T-cell (primary cell): ENCODE measurements at regions not wholly inside any gene's neighbourhood (a gene's known extent, or its start where the extent isn't known, plus 50 kb on each side); places are given as distances from the start of the nearest gene placed in this dataset.

Experiments used
- ATAC-seq, 4 experiments: fragments of 200-7000 bp in 3 of 4; fragments of 150-1000 bp in 1 of 4; cut with Tn5 transposase; replicated peaks in 1 of 4; 1 replicate in 3 of 4; 2 replicates in 1 of 4; pipeline ENCODE4 v1.10.0; 2021; ENCODE audit warnings: moderate library complexity in 3 of 4, mild to moderate bottlenecking in 2 of 4, moderate number of reproducible peaks in 1 of 4
- CTCF ChIA-PET, 2 donors: fragments of 300-600 bp; sonication (Branson Sonifier 250); formaldehyde crosslinking; loops; one replicate each; lab custom pipeline; 2022; ENCODE audit warnings: antibody characterized with exemption in 2 of 2; lab: Charles Lee
- POLR2A ChIA-PET, 2 donors: fragments of 300-600 bp; sonication (Branson Sonifier 250); formaldehyde crosslinking; loops; one replicate each; lab custom pipeline; 2022; ENCODE audit warnings: antibody characterized with exemption in 2 of 2; lab: Charles Lee
- DNase-seq, 35 experiments: peaks; one replicate each; pipeline versions ENCODE4 v3.0.0 to v3.0.0-alpha.2; 2013 to 2023
- H3K27ac ChIP-seq: one replicate; pipeline ENCODE4 v1.5.1; 2013; ENCODE audit warnings: low read length
- H3K27me3 ChIP-seq, 2 experiments: replicated peaks in 1 of 2; 1 replicate in 1 of 2; 2 replicates in 1 of 2; pipeline versions ENCODE4 v1.6.1 to v1.7.0; 2013; ENCODE audit warnings: low read length in 1 of 2, mixed read lengths in 1 of 2; ENCODE audit not compliant: control insufficient read depth in 2 of 2, insufficient read depth in 2 of 2; ENCODE audit errors: extremely low read depth in 1 of 2
- H3K36me3 ChIP-seq, 2 donors: 1 replicate in 1 of 2; 2 replicates in 1 of 2; pipeline versions ENCODE4 v1.6.1 to v1.7.0; 2013; ENCODE audit warnings: low read length in 1 of 2; ENCODE audit not compliant: control insufficient read depth in 2 of 2, insufficient read depth in 1 of 2; ENCODE audit errors: extremely low read depth in 1 of 2
- H3K4me1 ChIP-seq, 2 experiments: 1 replicate in 1 of 2; 2 replicates in 1 of 2; pipeline versions ENCODE4 v1.6.1 to v1.7.0; 2013; ENCODE audit warnings: low read length in 2 of 2, mixed read lengths in 1 of 2; ENCODE audit not compliant: insufficient read depth in 2 of 2, control insufficient read depth in 1 of 2; ENCODE audit errors: extremely low read depth in 1 of 2
- H3K4me3 ChIP-seq, 2 donors: 1 replicate in 1 of 2; 2 replicates in 1 of 2; pipeline versions ENCODE4 v1.5.1 to v1.7.0; 2013; ENCODE audit warnings: mild to moderate bottlenecking in 2 of 2, low read length in 1 of 2, moderate library complexity in 1 of 2; ENCODE audit not compliant: control insufficient read depth in 1 of 2; ENCODE audit errors: extremely low read depth in 1 of 2
- H3K9me3 ChIP-seq: 2 replicates; pipeline ENCODE4 v1.7.0; 2013
- H3K27ac Mint-ChIP-seq, 2 donors: one replicate each; pipeline ENCODE4 v1.8.0; 2020 to 2021; ENCODE audit warnings: mild to moderate bottlenecking in 2 of 2, mixed read lengths in 2 of 2
- H3K27me3 Mint-ChIP-seq, 2 donors: one replicate each; pipeline ENCODE4 v1.8.0; 2021 to 2022; ENCODE audit warnings: mixed read lengths in 2 of 2
- H3K36me3 Mint-ChIP-seq: one replicate; pipeline ENCODE4 v1.8.0; 2021; ENCODE audit warnings: mixed read lengths
- H3K4me1 Mint-ChIP-seq, 3 donors: one replicate each; pipeline ENCODE4 v1.8.0; 2020 to 2022; ENCODE audit warnings: mixed read lengths in 3 of 3, mild to moderate bottlenecking in 1 of 3
- H3K4me3 Mint-ChIP-seq, 3 donors: one replicate each; pipeline ENCODE4 v1.8.0; 2020 to 2022; ENCODE audit warnings: mild to moderate bottlenecking in 3 of 3, mixed read lengths in 3 of 3, moderate library complexity in 3 of 3
- H3K9me3 Mint-ChIP-seq, 3 donors: one replicate each; pipeline ENCODE4 v1.8.0; 2020 to 2022; ENCODE audit warnings: mixed read lengths in 3 of 3
- WGBS: methylation state at CpG from one replicate; pipeline ENCODE4 v1.1.5; 2013; ENCODE audit warnings: missing lambda C conversion rate; ENCODE audit not compliant: insufficient coverage; 5-methylcytosine and 5-hydroxymethylcytosine counted together

DNA sequence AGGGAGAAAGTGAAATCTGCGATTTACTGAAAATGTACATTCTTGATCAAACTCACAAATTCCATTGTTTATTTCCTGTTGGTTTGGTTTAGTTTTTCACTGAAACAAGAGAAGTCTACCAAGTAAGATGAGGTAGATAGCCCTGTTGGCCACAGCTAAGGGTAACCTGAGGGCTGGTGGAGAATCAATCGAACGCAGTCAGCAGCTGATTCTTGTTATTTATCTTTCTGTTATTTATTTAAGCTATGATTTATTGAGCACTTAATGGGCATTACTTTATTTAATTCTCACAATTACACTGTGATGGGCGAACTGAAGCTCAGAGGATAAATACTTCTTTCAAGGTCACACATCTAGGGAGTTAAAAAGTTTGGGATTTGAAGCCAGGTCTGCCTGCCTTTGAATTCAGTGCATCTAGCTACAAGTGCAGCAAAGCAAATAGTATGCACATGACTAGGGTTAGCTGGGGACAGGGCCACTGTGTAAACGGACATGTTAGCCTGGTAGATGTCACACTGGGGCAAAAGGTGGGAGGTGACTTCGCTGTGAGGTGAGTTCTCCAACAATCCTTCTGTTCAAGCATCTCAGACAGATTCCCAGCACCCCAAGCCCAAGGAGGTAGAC, 106.5 kb upstream of the GADD45A start:
- DNase-seq (no peak), ATAC-seq (no peak)
- no peaks in the 10 kb centered on the region for H3K36me3 Mint-ChIP-seq
- no CpG with 5 or more reads among the region's 6 CpGs for WGBS
- no peaks in the 10 kb centered on the region for H3K4me1 ChIP-seq
- no peak overlapping the region for H3K27ac ChIP-seq
- no peaks in the 10 kb centered on the region for H3K9me3 ChIP-seq
- H3K27ac Mint-ChIP-seq, result no peak overlapping the region
- H3K4me1 Mint-ChIP-seq, result no peaks in the 10 kb centered on the region
- POLR2A ChIA-PET, result interaction anchor here in 1 of 2 donors (0.6 kb wide), 1 partner anchor 188 kb away, joined by 7 read pairs; no protein-coding TSS in a partner anchor
- no peak overlapping the region for H3K4me3 Mint-ChIP-seq
- peaks cover 0 to 4% of the 10 kb centered on the region in 2 experiments for H3K27me3 ChIP-seq
- H3K4me3 ChIP-seq, result no peak overlapping the region
- no peaks in the 10 kb centered on the region for H3K9me3 Mint-ChIP-seq
- H3K36me3 ChIP-seq, result no peaks in the 10 kb centered on the region
- CTCF ChIA-PET, result interaction anchor here (0.6 to 1.2 kb wide), 2 partner anchors 22 to 182 kb away, joined by 3 read pairs; no protein-coding TSS in a partner anchor
- no peaks in the 10 kb centered on the region for H3K27me3 Mint-ChIP-seq

DNA sequence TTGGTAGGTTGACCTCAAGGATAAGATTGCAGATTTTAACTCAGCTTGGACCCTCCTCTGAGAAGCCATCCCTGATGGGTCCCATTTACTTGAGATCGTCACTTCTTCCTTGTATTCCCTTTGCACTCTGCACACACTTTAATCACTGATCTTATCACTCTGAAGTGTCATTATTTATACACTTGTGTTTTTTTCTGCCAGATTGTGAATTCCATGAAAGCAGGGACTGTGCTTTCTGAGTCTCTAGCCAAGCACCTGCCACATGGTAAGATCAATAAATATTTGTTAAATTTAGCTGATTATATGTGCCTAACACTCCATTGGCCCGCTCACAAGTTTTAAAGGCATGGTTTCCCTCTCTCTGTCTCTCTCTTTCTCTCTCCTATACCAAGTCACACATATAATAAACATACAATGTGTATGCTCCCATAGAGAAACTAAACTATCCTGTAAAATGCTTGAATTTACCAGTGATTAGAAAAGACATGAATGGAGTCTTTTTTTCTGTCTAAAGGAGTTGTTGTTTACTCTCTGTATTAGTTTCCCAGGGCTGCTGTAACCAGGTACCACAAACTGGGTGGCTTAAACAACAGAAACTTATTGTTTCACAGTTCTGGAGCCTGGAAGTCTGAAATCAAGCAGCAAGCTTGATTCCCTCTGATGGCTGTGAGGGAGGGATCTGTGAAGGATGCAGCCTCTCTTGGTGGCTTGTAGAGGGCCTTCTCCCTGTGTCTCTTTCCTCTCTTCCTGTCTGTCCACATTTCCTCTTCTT, 105.2 kb upstream of the GADD45A start:
- no peaks in the 10 kb centered on the region for H3K27me3 Mint-ChIP-seq
- WGBS, result no CpG with 5 or more reads among the region's 2 CpGs
- no peak overlapping the region for H3K27ac Mint-ChIP-seq
- H3K36me3 Mint-ChIP-seq, result no peaks in the 10 kb centered on the region
- no peaks in the 10 kb centered on the region for H3K36me3 ChIP-seq
- H3K4me3 Mint-ChIP-seq, result no peak overlapping the region
- H3K9me3 ChIP-seq, result no peaks in the 10 kb centered on the region
- H3K27ac ChIP-seq, result no peak overlapping the region
- ChIA-PET CTCF (interaction anchor here in 1 of 2 donors (0.6 kb wide), 1 partner anchor 186 kb away, joined by 4 read pairs; no protein-coding TSS in a partner anchor), POLR2A (no interaction called here)
- no peaks in the 10 kb centered on the region for H3K9me3 Mint-ChIP-seq
- H3K4me1 Mint-ChIP-seq, result no peaks in the 10 kb centered on the region
- DNase-seq, result no peak
- no peak for ATAC-seq
- peaks cover 0 to 4% of the 10 kb centered on the region in 2 experiments for H3K27me3 ChIP-seq
- no peak overlapping the region for H3K4me3 ChIP-seq
- H3K4me1 ChIP-seq, result no peaks in the 10 kb centered on the region

DNA sequence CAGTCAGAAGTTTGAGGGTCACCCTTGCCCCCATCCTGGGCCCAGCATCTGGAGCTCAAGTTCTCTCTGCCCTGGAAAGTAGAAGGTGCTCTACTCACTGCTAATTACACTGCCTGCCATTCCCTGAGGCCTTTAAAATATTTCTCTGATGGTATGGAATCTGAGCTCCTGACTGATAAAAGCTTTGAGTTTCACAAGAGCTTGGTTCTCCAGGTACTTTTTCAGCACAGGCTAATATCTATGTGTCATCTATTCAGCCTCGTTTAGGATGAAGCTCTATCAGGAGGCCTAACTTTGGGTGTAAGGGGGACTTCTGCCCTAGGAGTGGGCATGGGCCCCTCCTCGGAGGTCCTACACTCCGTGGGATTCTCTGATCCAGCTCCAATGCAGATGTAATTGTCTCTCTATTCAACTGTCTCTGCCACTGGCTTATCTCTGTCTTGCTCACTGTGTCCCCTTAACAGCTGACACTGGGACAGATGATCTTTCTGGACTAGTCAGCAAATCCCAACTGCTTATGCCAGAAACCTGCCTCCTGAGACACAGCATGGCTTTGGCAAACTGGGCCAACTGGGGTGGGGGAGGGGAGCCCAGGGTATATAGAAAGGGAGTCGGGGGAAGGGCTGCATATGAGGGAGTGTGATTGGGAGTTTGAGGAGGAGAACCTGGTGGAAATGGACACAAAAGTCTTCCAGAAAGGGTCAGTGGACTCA, 104.2 kb upstream of the GADD45A start:
- no peaks in the 10 kb centered on the region for H3K36me3 ChIP-seq
- H3K9me3 ChIP-seq, result no peaks in the 10 kb centered on the region
- no peaks in the 10 kb centered on the region for H3K4me1 Mint-ChIP-seq
- H3K4me1 ChIP-seq, result no peaks in the 10 kb centered on the region
- H3K27ac ChIP-seq, result no peak overlapping the region
- POLR2A ChIA-PET, result no interaction called here
- H3K27ac Mint-ChIP-seq, result no peak overlapping the region
- CTCF ChIA-PET, result interaction anchor here in 1 of 2 donors (0.6 kb wide), 1 partner anchor 185 kb away, joined by 4 read pairs; no protein-coding TSS in a partner anchor
- H3K4me3 Mint-ChIP-seq, result no peak overlapping the region
- DNase-seq (no peak), ATAC-seq (no peak)
- H3K36me3 Mint-ChIP-seq, result no peaks in the 10 kb centered on the region
- H3K27me3 ChIP-seq, result peaks cover 0 to 6% of the 10 kb centered on the region in 2 experiments
- 83% methylated on average over 2 of the region's 4 CpGs for WGBS
- H3K9me3 Mint-ChIP-seq, result no peaks in the 10 kb centered on the region
- H3K4me3 ChIP-seq, result no peak overlapping the region
- no peaks in the 10 kb centered on the region for H3K27me3 Mint-ChIP-seq

DNA sequence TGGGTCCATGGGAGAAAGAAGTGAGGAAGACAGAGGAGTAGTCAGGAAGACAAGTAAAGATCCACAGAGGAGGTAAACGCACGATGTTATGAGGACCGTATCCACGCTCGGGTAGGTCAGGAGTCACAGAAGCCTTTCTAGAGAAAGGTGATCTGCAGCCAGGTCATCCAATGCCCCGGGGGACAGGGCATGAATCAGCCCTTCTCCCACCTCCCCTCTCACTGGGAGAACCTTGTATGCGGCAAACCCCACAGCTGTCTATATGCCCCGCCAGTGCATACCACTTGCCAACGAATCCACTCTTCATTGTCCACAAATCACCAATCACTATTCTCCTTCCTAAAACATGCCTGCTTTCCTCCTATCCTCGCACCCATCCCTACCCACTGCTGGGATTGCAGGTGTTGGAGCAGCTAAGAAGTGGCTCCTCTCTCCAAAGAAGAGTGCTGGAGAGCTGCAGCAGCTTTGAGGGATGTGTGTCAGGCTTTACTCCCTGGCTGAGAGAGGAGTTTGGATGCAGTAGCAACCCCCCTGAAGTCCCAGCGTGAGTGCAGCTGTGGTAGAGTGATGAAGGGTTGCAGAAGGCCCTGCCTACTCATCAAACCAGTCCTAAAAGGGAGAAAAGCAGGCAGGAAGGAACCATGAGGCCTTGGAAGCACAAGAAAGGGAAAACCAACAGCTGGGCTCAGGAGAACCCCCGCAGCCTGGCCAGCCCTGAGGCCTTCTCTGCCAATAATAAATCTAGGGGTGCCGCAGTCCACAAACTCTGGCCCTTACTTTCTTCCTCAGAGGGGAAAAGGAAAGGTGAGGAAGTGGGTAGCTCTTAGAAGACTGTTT, 102.2 kb upstream of the GADD45A start:
- POLR2A ChIA-PET, result no interaction called here
- H3K36me3 ChIP-seq, result no peaks in the 10 kb centered on the region
- no peaks in the 10 kb centered on the region for H3K4me1 ChIP-seq
- Mint-ChIP-seq H3K36me3 (no peaks in the 10 kb centered on the region), H3K27me3 (no peaks in the 10 kb centered on the region), H3K4me1 (no peaks in the 10 kb centered on the region), H3K9me3 (no peaks in the 10 kb centered on the region), H3K4me3 (no peak overlapping the region), H3K27ac (no peak overlapping the region)
- ATAC-seq (no peak), DNase-seq (no peak)
- no peak overlapping the region for H3K27ac ChIP-seq
- H3K9me3 ChIP-seq, result no peaks in the 10 kb centered on the region
- peaks cover 0 to 6% of the 10 kb centered on the region in 2 experiments for H3K27me3 ChIP-seq
- 84% methylated on average over 8 of the region's 13 CpGs for WGBS
- CTCF ChIA-PET, result no interaction called here
- no peak overlapping the region for H3K4me3 ChIP-seq

DNA sequence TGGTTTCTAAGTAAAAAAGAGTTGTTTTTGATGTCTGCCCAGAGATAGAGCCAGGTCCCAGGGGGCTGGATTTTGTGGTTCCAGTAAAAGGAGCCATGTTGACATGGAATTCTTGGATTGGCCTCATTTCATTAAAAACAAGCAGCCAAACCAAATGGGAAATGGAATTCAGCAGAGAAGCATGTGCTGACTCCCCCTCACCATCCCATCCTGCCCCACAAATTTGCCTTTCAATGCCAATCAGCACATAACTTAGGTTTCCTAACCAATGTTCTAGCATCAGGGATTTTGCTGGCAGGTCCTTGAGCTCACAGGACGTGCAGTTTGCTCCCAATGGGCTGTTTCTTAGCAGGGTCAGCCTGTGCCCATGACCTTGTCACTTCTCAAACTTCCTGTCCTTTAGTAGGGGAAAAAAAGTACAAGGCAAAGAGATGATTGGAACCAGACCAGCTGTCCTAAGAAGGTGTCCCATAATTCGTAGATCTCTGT, 101.5 kb upstream of the GADD45A start:
- no peaks in the 10 kb centered on the region for H3K4me1 ChIP-seq
- Mint-ChIP-seq H3K27ac (no peak overlapping the region), H3K4me1 (no peaks in the 10 kb centered on the region), H3K4me3 (no peak overlapping the region), H3K9me3 (no peaks in the 10 kb centered on the region), H3K36me3 (no peaks in the 10 kb centered on the region), H3K27me3 (no peaks in the 10 kb centered on the region)
- CTCF ChIA-PET, result no interaction called here
- 71% methylated on average over 1 of the region's 2 CpGs for WGBS
- H3K36me3 ChIP-seq, result no peaks in the 10 kb centered on the region
- POLR2A ChIA-PET, result no interaction called here
- H3K27ac ChIP-seq, result no peak overlapping the region
- no peak overlapping the region for H3K4me3 ChIP-seq
- no peak for ATAC-seq
- no peaks in the 10 kb centered on the region for H3K9me3 ChIP-seq
- DNase-seq, result no peak
- peaks cover 0 to 6% of the 10 kb centered on the region in 2 experiments for H3K27me3 ChIP-seq
